Small intestine (tissue), 7 donors: ENCODE measurements at regions not wholly inside any gene's neighbourhood (a gene's known extent, or its start where the extent isn't known, plus 50 kb on each side); places are given as distances from the start of the nearest gene placed in this dataset.
"Not testable (repeated sequence)": the region's sequence is repeated elsewhere in the genome, so short reads cannot be mapped to it uniquely, and the experiment has no call there.

Source experiments
- DNase-seq, 2 donors: peaks; one replicate each; pipeline versions ENCODE4 v3.0.0 to v3.0.0-alpha.2; 2013
- FAIRE-seq: peaks from 2 replicates; lab custom pipeline; 2012; peaks lifted over from hg19 to GRCh38; lab: Jason Lieb, UNC
- H3K27ac ChIP-seq, 3 donors: one replicate each; pipeline ENCODE4 v1.5.1; 2013; ENCODE audit warnings: low read length in 2 of 3, mild to moderate bottlenecking in 2 of 3, control low read depth in 1 of 3, inconsistent platforms in 1 of 3, low read depth in 1 of 3, moderate library complexity in 1 of 3
- H3K27me3 ChIP-seq, 3 donors: one replicate each; pipeline ENCODE4 v1.6.1; 2013; ENCODE audit warnings: low read length in 3 of 3, inconsistent platforms in 1 of 3; ENCODE audit not compliant: control insufficient read depth in 3 of 3, insufficient read depth in 3 of 3
- H3K36me3 ChIP-seq, 3 donors: one replicate each; pipeline ENCODE4 v1.6.1; 2013; ENCODE audit warnings: low read length in 3 of 3, inconsistent platforms in 1 of 3, low read depth in 1 of 3, mild to moderate bottlenecking in 1 of 3, moderate library complexity in 1 of 3; ENCODE audit not compliant: control insufficient read depth in 3 of 3, insufficient read depth in 2 of 3
- H3K4me1 ChIP-seq, 3 donors: one replicate each; pipeline ENCODE4 v1.6.1; 2013; ENCODE audit warnings: low read length in 2 of 3, inconsistent platforms in 1 of 3, low read depth in 1 of 3, mild to moderate bottlenecking in 1 of 3, moderate library complexity in 1 of 3; ENCODE audit not compliant: control insufficient read depth in 3 of 3, insufficient read depth in 2 of 3
- H3K4me3 ChIP-seq, 3 donors: one replicate each; pipeline ENCODE4 v1.5.1; 2013; ENCODE audit warnings: low read length in 3 of 3, control low read depth in 1 of 3, inconsistent platforms in 1 of 3, low read depth in 1 of 3, mild to moderate bottlenecking in 1 of 3, moderate library complexity in 1 of 3
- H3K9me3 ChIP-seq, 2 donors: one replicate each; pipeline ENCODE4 v1.6.1; 2013; ENCODE audit warnings: low read depth in 1 of 2, low read length in 1 of 2; ENCODE audit not compliant: control insufficient read depth in 2 of 2, insufficient read depth in 1 of 2
- WGBS, 3 donors: extraction: QIAGEN DNeasy Blood & Tissue Kit; methylation state at CpG; one replicate each; pipeline ENCODE4 v1.1.7; 2013; 5-methylcytosine and 5-hydroxymethylcytosine counted together
- donor health status: healthy with polysubstance abuse.
- donor health status: control.
- donor health status: control.
- donor health status: Bipolar disorder and iron deficiency.
- donor health status: healthy.

- WGBS, 3 donors, result 81 to 88% (median 87%) methylated on average over 5 of the region's 5 CpGs
- no peak overlapping the region for H3K27ac ChIP-seq
- no peak overlapping the region for H3K4me3 ChIP-seq
- no peaks in the 10 kb centered on the region for H3K9me3 ChIP-seq
- H3K4me1 ChIP-seq, result peaks cover 0 to 8% (median 0%) of the 10 kb centered on the region in 3 donors
- FAIRE-seq (no peak), DNase-seq (no peak)
- peaks cover 0 to 2% (median 0%) of the 10 kb centered on the region in 3 donors for H3K36me3 ChIP-seq
- no peaks in the 10 kb centered on the region for H3K27me3 ChIP-seq
Observed at GRCh38 chr6:144405163-144405562, 120.0 kb downstream of the UTRN start.

GRCh38 chr6:144406796-144407195 is 121.7 kb downstream of the UTRN start:
- DNase-seq, result no peak
- H3K4me3 ChIP-seq, result no peak overlapping the region
- 85 to 94% (median 90%) methylated on average over 3 of the region's 3 CpGs for WGBS, 3 donors
- H3K27me3 ChIP-seq, result no peaks in the 10 kb centered on the region
- H3K9me3 ChIP-seq, result no peaks in the 10 kb centered on the region
- peaks cover 0 to 2% (median 0%) of the 10 kb centered on the region in 3 donors for H3K36me3 ChIP-seq
- no peak overlapping the region for H3K27ac ChIP-seq
- no peak for FAIRE-seq
- peaks cover 0 to 8% (median 0%) of the 10 kb centered on the region in 3 donors for H3K4me1 ChIP-seq

- Histone ChIP-seq H3K4me1 (peaks cover 0 to 8% (median 0%) of the 10 kb centered on the region in 3 donors), H3K9me3 (no peaks in the 10 kb centered on the region), H3K27me3 (no peaks in the 10 kb centered on the region), H3K27ac (no peak overlapping the region), H3K4me3 (no peak overlapping the region), H3K36me3 (peaks cover 0 to 2% (median 0%) of the 10 kb centered on the region in 3 donors)
- no peak for DNase-seq
- 82 to 95% (median 92%) methylated on average over 6 of the region's 6 CpGs for WGBS, 3 donors
- FAIRE-seq, result no peak
Observed at GRCh38 chr6:144408161-144408560, 123.0 kb downstream of the UTRN start.

- DNase-seq (peak in 1 of 2 donors; percentile 45), FAIRE-seq (no peak)
- H3K4me3 ChIP-seq, result no peak overlapping the region
- peaks cover 0 to 8% (median 0%) of the 10 kb centered on the region in 3 donors for H3K4me1 ChIP-seq
- H3K36me3 ChIP-seq, result peaks cover 0 to 2% (median 0%) of the 10 kb centered on the region in 3 donors
- no peaks in the 10 kb centered on the region for H3K27me3 ChIP-seq
- no peaks in the 10 kb centered on the region for H3K9me3 ChIP-seq
- no peak overlapping the region for H3K27ac ChIP-seq
Observed at GRCh38 chr6:144410059-144410458, 124.9 kb downstream of the UTRN start.

- H3K4me3 ChIP-seq, FAIRE-seq: not testable (repeated sequence)
Observed at GRCh38 chr6:144410574-144410973, 125.4 kb downstream of the UTRN start.

GRCh38 chr6:144411531-144412165 is 126.5 kb downstream of the UTRN start:
- 55 to 65% (median 62%) methylated on average over 6 of the region's 6 CpGs for whole genome bisulfite sequencing, 3 donors
- Histone ChIP-seq H3K4me1 (peaks cover 0 to 8% (median 0%) of the 10 kb centered on the region in 3 donors), H3K36me3 (peaks cover 0 to 5% (median 0%) of the 10 kb centered on the region in 3 donors), H3K4me3 (no peak overlapping the region), H3K9me3 (no peaks in the 10 kb centered on the region), H3K27ac (no peak overlapping the region), H3K27me3 (no peaks in the 10 kb centered on the region)
- peak in 1 of 2 donors; percentile 4 for DNase-seq
- no peak for FAIRE-seq

More at GRCh38 chr6:144410574-144410973, 125.4 kb downstream of the UTRN start:
- H3K4me1 ChIP-seq, H3K36me3 ChIP-seq, H3K9me3 ChIP-seq, DNase-seq, H3K27ac ChIP-seq, H3K27me3 ChIP-seq: not testable (repeated sequence)
- WGBS, 3 donors, result 96 to 98% (median 96%) methylated on average over 2 of the region's 2 CpGs

GRCh38 chr6:144413418-144413817 is 128.3 kb downstream of the UTRN start:
- DNase-seq (no peak), FAIRE-seq (no peak)
- H3K4me3 ChIP-seq, result no peak overlapping the region
- peaks cover 0 to 8% (median 0%) of the 10 kb centered on the region in 3 donors for H3K4me1 ChIP-seq
- H3K27ac ChIP-seq, result no peak overlapping the region
- peaks cover 0 to 3% (median 0%) of the 10 kb centered on the region in 3 donors for H3K36me3 ChIP-seq
- WGBS, 3 donors, result 63 to 77% (median 71%) methylated on average over 4 of the region's 4 CpGs
- no peaks in the 10 kb centered on the region for H3K27me3 ChIP-seq
- H3K9me3 ChIP-seq, result no peaks in the 10 kb centered on the region

- WGBS, 3 donors, result 82 to 83% (median 83%) methylated on average over 3 of the region's 3 CpGs
- peaks cover 0 to under 1% (median 0%) of the 10 kb centered on the region in 3 donors for H3K4me1 ChIP-seq
- no peaks in the 10 kb centered on the region for H3K27me3 ChIP-seq
- peaks cover 0 to 3% (median 0%) of the 10 kb centered on the region in 3 donors for H3K36me3 ChIP-seq
- DNase-seq, result peak; percentile 7 to 17
- no peak overlapping the region for H3K4me3 ChIP-seq
- H3K27ac ChIP-seq, result no peak overlapping the region
- H3K9me3 ChIP-seq, result no peaks in the 10 kb centered on the region
- FAIRE-seq, result no peak
Observed at GRCh38 chr6:144415014-144415413, 129.9 kb downstream of the UTRN start.
